GM13977 (cell line): ENCODE measurements at regions not wholly inside any gene's neighbourhood (a gene's known extent, or its start where the extent isn't known, plus 50 kb on each side); places are given as distances from the start of the nearest gene placed in this dataset.
"Not testable (repeated sequence)": the region's sequence is repeated elsewhere in the genome, so short reads cannot be mapped to it uniquely, and the experiment has no call there.

Experiments used
- DNase-seq: peaks from one replicate; pipeline ENCODE4 v3.0.0; 2012; ENCODE audit warnings: low spot score
- in situ Hi-C: fragments of 300-500 bp; cut with MboI; formaldehyde crosslinking; loops from one replicate; pipeline ENCODE4 v1.12.0; 2022; ENCODE audit warnings: low sequenced_read_pairs, low pct_unique_long_range_greater_than_20kb, mixed read lengths, inconsistent platforms; ENCODE audit not compliant: unreplicated experiment
- TF ChIP-seq, protein P1 (sequence below): IDR thresholded peaks from 2 replicates; pipeline ENCODE4 v1.5.1; 2012; ENCODE audit warnings: mild to moderate bottlenecking, control low read depth; ENCODE audit not compliant: insufficient read depth; ENCODE audit errors: extremely low read depth, missing control alignments

DNA sequence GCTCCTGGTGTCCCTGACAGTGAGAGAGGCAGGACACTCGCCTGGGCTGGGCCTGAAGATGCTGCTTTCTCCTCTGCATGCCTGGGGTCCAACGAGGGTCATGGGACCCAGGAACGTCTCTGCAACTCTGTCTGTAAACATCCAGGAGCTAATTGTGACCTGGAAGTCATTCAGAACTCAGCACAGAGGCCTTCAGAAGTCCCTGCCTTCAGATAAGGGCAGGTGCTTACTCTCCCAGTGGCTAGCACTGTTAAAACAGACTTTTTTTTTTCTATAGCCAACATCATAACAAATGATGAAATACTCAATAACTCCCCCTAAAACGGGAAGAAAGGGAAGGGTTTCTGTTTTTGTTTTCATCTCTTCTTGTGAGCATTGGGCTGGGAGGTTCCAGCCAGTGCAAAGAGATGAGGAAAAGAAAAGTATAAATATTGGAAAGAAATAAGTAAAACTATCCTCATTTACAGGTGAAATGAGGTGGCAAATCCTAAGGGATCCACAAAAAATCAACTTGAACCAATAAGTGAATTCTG is 118.3 kb upstream of the FAM20C start:
- in situ Hi-C loops, result not testable (repeated sequence)

DNA sequence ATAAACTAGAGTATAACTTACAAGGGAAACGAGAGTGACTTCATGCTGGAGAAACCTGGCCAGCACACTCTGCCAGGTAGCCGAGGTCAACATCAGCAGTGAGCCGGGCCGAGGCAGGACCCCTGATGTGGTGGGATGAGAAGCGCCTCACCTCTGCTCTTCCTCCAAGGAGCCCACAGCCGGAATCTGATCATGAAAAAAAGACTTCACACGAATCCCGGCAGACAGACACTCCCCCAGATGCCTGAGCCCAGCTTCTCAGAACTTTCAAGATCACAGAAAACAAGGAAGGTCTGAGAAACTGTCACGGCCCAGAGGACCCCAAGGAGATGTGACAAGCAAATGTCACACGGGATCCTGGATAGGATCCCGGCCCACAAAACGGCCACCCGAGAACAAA is 116.9 kb upstream of the FAM20C start:
- DNase-seq, in situ Hi-C loops: not testable (repeated sequence)

More for the DNA sequence above, 118.3 kb upstream of the FAM20C start:
- not testable (repeated sequence) for DNase-seq

DNA sequence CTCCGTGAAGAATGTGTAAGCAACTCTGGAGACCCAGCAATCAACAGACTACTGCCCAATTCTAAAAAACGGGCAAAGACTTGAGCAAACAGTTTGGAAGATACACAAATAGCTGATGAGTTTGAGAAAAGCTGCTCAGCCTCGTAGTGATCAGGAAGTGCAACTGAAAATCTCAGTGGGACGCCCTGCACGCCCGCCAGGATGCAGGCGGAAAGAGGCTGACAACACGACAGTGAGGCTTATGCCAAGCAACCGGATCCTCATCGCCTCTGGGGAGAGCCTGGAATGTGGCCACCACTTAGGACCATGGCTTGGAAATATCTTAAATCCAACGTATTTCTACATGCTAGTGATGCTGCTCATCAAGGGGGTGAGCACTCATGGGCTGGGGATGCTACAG is 116.2 kb upstream of the FAM20C start:
- in situ Hi-C loops, DNase-seq: not testable (repeated sequence)

DNA sequence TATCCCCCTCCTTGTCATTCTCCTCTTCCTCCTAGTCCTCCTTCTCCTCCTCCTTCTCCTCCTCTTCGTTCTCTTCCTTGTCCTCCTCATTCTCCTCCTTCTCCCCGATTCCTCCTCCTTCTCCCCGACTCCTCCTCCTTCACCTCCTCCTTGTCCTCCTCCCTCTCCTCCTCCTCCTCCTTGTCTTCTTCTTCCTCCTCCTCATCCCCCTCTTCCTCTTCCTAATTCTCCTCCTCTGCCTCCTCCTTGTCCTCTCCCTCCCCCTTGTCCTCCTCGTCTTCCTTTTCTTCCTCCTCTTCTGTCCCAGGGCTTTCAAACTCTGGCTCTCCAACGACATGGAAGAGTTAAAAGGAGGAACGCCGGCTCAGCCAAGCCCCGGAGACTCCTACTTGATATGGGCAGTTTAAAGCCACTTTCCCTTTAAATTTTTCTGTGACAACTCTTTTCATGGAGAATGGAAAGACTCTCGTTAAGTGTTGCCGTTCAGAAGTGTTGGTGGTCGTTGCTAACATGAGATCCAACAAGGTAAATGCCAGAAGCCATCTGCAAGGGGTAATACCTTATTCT is 115.5 kb upstream of the FAM20C start:
- DNase-seq, in situ Hi-C loops: not testable (repeated sequence)

DNA sequence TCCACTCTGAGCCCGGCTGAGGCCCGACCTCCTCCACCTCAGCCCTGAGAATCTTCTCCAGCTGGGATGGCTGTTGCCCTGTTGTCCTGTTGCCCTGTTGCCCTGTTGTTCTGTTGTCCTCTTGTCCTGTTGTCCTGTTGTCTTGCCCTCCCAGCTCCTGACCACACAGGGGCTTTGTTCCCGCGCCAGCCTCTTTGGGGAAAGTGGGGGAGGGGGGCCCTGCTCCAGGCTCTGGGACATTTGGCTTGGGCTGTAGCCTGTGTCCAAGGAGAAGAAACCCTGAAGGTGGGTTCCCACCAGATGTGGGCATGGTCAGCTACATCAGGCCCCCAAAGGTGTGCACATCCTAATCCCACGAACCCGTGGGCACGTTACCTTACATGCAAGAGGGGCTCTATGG is 113.5 kb upstream of the FAM20C start:
- in situ Hi-C loops, DNase-seq: not testable (repeated sequence)

DNA sequence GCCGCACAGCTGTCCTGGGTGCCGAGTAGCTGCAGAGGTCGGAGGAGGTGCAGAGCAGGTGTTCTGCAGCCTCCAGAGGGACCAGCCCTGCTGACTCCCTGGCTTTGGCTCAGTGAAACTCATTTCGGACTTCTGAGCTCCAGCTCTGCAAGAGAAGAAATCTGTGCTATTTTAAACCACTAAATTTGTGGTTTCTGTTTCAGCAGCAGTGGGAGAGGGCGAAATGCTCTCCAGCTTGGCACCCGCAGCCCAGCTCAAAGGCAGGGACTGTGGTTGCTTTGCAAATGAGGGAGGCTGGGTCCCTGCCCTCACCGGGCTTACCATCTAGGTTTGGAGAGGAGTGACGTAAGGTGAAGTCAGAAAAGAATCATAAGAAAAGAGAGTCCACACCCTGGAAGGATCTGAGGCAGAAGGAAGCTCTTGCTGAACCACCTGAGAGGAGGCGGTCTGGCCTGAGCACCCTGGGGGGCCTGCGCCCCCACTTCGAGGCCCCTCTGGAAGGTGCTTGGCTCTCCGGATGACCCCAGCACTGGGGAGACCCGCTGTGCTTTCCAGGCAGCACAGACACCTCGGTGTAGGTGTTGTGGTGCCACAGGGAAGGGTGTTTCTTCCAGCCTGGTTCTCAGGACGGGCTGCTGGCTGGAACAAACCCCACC is 112.8 kb upstream of the FAM20C start:
- in situ Hi-C loops, DNase-seq: not testable (repeated sequence)

DNA sequence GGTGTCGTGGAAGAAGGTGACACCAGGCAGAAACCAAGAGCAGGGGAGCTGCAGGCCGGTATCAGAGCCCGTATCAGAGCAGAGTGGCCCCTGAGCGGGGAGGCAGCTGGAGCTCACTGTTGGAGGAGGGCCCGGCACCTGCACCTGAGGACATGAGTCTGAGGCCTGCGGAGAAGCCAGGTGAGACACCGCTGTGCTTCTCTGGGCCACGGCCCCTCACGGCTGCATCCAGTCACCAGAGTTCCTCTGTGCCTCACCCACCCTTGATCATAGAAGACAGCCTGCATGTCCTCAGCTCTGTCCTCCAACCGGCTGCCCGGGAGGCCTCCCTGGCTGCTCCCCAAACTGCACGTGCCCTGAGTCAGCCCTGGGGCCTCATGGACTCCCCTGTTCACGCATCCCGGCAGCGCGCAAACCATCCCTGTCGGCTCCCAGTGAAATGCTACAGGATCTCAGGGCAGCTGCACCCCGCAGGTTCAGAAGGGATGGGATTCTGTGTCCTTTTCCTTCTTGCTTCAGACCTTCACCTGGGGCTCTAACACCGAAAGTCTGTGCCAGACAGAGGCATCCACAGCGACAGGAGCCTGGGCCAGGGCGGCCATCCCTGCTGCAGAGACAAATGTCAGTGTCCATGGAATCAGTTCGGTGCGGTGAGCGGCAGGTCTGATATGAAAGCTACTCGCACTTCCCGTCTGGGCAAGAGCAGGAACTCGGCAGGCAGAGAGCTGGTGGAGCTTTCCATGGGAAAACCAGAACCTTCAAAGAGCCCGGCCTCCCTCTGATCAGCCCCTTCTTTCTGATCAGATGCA is 111.9 kb upstream of the FAM20C start:
- no peak for DNase-seq
- TF ChIP-seq, protein P1, sequence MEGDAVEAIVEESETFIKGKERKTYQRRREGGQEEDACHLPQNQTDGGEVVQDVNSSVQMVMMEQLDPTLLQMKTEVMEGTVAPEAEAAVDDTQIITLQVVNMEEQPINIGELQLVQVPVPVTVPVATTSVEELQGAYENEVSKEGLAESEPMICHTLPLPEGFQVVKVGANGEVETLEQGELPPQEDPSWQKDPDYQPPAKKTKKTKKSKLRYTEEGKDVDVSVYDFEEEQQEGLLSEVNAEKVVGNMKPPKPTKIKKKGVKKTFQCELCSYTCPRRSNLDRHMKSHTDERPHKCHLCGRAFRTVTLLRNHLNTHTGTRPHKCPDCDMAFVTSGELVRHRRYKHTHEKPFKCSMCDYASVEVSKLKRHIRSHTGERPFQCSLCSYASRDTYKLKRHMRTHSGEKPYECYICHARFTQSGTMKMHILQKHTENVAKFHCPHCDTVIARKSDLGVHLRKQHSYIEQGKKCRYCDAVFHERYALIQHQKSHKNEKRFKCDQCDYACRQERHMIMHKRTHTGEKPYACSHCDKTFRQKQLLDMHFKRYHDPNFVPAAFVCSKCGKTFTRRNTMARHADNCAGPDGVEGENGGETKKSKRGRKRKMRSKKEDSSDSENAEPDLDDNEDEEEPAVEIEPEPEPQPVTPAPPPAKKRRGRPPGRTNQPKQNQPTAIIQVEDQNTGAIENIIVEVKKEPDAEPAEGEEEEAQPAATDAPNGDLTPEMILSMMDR, result no peak
- in situ Hi-C loops, result no loop called here

DNA sequence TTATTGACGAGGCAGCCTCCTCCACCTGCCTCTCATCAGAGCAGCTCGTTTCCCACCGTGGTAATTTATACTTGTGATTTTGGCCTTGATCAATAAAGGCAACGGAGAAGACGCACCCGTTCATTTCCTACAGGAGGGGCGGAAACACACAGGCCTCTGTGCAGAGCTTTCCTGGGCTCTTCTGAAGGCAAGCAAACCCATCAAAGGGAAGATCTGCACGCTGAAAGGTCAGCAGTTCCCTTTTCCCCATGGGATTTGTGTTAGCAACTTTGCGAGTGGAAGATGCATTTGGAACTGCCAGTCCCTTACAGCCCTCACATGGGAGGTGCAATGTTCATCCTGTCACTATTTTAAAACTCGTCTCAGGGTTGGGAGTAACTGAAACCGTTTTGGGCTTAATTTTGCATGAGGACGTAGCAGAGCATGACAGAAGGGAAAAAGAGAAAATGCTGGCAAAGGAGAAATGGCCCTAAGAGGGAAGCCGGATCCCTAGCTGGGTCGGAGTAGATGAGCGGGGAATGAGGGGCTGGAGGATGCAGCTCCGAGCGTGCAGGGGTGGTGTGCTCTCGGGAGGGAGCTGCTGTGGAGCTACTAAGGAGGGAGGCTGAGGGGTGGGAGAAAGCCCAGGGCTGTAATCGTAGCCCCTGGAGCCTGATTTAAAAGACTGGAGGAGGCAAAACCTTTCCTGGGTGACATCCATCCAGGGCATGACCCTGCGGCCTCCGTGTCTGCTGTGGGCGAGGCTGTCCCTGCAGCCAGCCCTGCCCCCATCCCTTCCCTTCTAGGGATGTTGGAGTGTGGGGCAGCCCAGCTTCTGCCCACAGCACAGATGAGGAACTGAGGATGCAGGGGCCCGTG is 111.1 kb upstream of the FAM20C start:
- in situ Hi-C loops, result no loop called here
- no peak for DNase-seq
- TF ChIP-seq, protein P1, result no peak

DNA sequence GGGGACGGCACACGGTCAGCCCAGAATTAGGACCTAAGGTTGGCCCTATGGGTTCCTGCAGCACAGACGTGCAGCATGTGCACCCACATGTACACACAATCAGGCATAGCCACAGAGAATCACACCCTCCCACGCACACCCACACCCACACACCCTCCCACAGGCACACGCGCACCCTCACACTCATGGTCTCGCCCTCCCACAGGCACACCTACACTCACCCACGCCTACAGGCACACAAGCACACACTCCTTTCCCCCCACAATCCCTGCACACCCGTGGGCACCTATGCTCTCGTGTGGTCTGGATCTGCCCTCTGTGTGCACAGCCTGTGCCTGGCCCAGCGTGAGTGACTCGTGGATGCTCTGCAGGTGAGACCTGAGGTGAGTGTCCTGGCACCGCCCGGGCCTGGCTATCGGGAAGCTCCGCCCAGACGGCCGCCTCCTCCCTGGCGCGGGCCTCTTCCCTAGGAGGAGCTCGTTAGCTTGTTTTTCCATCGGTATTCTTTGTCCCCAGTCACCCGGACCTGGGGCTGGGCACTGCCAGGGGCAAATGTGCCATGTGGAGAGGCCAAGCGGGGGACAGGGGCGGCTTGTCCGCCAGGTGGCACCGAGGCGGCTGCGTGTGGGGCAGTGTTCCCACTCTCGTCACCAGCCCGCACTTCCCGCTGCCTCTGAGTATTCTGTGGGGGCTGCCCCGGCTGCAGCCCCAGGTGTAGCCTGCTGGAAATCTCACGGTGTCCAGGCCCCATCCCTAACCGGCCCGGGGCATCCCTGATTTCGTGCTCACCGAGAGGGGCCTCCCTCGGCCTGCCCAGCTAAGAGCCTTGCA is 110.2 kb upstream of the FAM20C start:
- no peak for DNase-seq
- TF ChIP-seq, protein P1, result no peak
- in situ Hi-C loops, result no loop called here
